Astrocyte of the spinal cord (primary cell): ENCODE measurements at regions not wholly inside any gene's neighbourhood (a gene's known extent, or its start where the extent isn't known, plus 50 kb on each side); places are given as distances from the start of the nearest gene placed in this dataset.

Experiments
- DNase-seq: peaks from one replicate; pipeline ENCODE4 v3.0.0; 2011; ENCODE audit warnings: low read depth, low spot score
- H3K4me3 ChIP-seq: 2 replicates; pipeline ENCODE4 v1.5.1; 2011; ENCODE audit warnings: low read depth, mild to moderate bottlenecking, low read length, moderate library complexity
- in situ Hi-C: cut with HindIII; loops from 2 replicates; pipeline ENCODE4 v1.10.0; 2017; ENCODE audit warnings: low sequenced_read_pairs
- TF ChIP-seq, protein P1 (sequence below): IDR thresholded peaks from 2 replicates; pipeline ENCODE4 v1.5.1; 2012; ENCODE audit warnings: low read depth, mild to moderate bottlenecking, low read length, inconsistent platforms

DNA sequence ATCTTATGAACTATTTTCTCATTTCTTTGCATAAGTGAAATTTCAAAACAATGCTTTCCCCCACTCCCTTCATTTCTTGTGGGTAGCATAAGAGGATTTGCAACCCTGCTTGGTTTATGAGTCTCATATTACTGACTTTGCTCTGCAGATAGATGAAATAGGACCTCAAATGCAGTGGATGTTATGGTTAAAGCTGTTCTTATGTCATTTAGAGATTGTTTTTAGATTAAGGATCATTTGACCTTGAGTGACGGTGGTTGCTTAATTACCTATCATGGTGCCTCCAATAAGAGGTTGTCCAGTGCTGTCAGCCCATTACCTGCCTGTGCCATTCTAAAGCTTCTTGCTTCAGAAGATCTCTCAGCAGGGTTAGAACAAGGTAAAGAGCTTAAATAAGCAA is 351.4 kb upstream of the ATP2B1 start:
- H3K4me3 ChIP-seq, result no peak overlapping the region
- in situ Hi-C loops, result no loop called here
- TF ChIP-seq, protein P1, sequence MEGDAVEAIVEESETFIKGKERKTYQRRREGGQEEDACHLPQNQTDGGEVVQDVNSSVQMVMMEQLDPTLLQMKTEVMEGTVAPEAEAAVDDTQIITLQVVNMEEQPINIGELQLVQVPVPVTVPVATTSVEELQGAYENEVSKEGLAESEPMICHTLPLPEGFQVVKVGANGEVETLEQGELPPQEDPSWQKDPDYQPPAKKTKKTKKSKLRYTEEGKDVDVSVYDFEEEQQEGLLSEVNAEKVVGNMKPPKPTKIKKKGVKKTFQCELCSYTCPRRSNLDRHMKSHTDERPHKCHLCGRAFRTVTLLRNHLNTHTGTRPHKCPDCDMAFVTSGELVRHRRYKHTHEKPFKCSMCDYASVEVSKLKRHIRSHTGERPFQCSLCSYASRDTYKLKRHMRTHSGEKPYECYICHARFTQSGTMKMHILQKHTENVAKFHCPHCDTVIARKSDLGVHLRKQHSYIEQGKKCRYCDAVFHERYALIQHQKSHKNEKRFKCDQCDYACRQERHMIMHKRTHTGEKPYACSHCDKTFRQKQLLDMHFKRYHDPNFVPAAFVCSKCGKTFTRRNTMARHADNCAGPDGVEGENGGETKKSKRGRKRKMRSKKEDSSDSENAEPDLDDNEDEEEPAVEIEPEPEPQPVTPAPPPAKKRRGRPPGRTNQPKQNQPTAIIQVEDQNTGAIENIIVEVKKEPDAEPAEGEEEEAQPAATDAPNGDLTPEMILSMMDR, result no peak
- DNase-seq, result no peak

DNA sequence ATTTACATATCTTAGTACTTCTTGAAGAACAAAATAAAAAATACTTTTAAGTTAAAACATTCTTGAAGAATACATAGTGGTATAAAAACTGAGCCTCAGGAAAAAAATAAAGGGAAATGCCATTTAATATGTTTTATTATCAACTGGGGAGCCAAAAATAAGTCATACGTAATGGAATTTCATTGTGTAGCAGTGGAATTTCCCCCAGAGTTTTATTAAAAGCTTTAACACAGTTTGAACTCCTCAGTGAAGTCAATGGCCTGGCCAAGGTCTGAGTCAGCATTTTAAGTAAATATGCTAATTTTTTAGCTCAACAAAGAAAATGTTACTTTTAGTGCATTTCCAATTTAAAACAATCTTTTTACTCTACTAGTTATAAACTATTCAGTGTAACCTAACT is 350.1 kb upstream of the ATP2B1 start:
- TF ChIP-seq, protein P1, result no peak
- no peak overlapping the region for H3K4me3 ChIP-seq
- in situ Hi-C loops, result no loop called here
- DNase-seq, result peak; percentile 90

DNA sequence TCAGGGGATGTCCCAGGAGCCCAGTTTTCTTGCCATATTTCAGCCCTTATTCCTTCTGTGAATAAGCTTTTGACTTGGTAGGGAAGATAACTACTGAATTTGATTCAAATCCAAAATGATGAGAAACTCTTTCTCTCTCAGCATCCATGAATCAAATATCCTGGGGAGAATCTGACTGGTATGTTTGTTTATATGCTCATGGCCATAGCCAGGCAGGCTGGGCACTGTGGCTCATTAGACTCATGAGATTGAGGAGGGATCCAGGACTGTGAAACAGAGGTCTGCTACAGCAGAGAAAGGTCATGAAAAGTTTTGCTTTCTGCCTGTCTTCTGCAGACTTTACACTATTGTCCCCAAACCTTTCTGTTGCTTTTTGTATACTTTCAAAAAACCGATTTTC is 346.4 kb upstream of the ATP2B1 start:
- no peak overlapping the region for H3K4me3 ChIP-seq
- TF ChIP-seq, protein P1, result no peak
- in situ Hi-C loops, result no loop called here
- DNase-seq, result no peak

DNA sequence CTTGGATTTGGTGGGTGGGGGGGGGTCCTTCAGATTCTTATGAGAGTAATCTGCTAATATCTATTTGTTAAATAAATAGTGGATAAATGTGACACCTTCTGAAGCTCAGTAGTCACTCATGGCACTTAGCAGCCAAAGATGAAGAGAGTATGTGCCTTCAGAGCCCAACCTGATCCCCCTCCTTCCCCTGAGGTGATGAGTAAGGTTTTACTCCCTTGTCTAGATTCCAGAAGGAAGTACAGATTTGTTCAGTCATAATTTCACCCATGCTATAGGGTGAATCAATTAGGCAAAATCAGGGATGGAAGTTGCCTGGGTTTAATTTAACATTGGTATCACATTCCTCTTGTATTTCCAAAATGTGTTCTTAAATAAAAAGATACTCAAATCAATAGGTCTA is 340.3 kb upstream of the ATP2B1 start:
- in situ Hi-C loops, result no loop called here
- TF ChIP-seq, protein P1, result no peak
- no peak overlapping the region for H3K4me3 ChIP-seq
- DNase-seq, result no peak

DNA sequence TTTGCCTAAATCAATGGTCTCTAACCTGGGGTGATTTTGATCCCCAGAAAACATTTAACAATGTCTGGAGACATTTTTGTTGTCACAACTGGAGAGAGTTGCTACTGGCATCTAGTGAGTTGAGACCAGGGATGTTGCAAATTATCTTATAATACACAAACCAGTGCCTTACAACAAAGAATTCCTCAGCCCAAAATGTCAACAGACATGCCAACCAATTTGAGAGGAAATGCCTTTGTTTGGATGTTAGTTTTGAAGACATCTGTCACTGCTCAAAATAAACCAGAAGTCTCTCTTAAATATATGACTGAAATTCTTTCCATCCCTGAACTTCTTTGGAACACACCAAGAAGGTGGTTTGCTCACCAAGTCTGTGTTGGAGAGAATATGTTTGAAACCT is 336.9 kb upstream of the ATP2B1 start:
- DNase-seq, result no peak
- in situ Hi-C loops, result no loop called here
- H3K4me3 ChIP-seq, result no peak overlapping the region

DNA sequence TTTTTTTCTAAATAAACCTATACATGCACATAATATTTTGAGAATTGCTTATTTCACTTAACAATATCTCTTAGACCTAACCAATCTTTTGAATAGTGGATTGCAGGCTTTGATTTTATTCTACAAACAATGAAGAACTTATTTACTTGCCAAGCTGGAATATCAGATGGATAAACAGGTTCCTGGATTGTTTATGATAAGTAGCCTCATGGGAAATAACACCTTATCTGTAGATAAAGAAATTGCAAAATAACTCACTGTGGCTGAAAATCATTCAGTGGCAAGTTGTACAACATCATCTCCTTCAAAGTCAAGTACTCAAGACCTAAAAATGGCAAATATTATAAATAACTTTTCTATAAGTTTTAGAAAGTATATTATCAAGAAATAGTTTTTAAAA is 335.4 kb upstream of the ATP2B1 start:
- TF ChIP-seq, protein P1, result no peak
- no peak overlapping the region for H3K4me3 ChIP-seq
- in situ Hi-C loops, result no loop called here
- no peak for DNase-seq

More for the DNA sequence above, 336.9 kb upstream of the ATP2B1 start:
- TF ChIP-seq, protein P1, result no peak
